ENCODE measurements at regions not wholly inside any gene's neighbourhood (a gene's known extent, or its start where the extent isn't known, plus 50 kb on each side); places are given as distances from the start of the nearest gene placed in this dataset.
"Not testable (repeated sequence)": the region's sequence is repeated elsewhere in the genome, so short reads cannot be mapped to it uniquely, and the experiment has no call there.

- no peak for DNase-seq (ENCODE audit: low read depth in 4 of 4, low spot score in 3 of 4)
Measured at GRCh38 chr4:116688536-116688935, 396.8 kb downstream of the TRAM1L1 start.

- DNase-seq (ENCODE audit: low read depth in 4 of 4, low spot score in 3 of 4): no peak
Measured at GRCh38 chr4:116668190-116668589, 417.2 kb downstream of the TRAM1L1 start.

GRCh38 chr4:116665716-116666115, 419.7 kb downstream of the TRAM1L1 start:
- DNase-seq (ENCODE audit: low read depth in 4 of 4, low spot score in 3 of 4): no peak

GRCh38 chr4:116664198-116664597, 421.2 kb downstream of the TRAM1L1 start:
- DNase-seq (ENCODE audit: low read depth in 4 of 4, low spot score in 3 of 4): no peak

GRCh38 chr4:116639070-116639577, 446.3 kb downstream of the TRAM1L1 start:
- no peak for DNase-seq (ENCODE audit: low read depth in 4 of 4, low spot score in 3 of 4)

GRCh38 chr4:116638592-116638991, 446.8 kb downstream of the TRAM1L1 start:
- DNase-seq (ENCODE audit: low read depth in 4 of 4, low spot score in 3 of 4): no peak

- no peak for DNase-seq (ENCODE audit: low read depth in 4 of 4, low spot score in 3 of 4)
Measured at GRCh38 chr4:116636917-116637316, 448.5 kb downstream of the TRAM1L1 start.

GRCh38 chr4:116632269-116632668, 453.1 kb downstream of the TRAM1L1 start:
- no peak for DNase-seq (ENCODE audit: low read depth in 4 of 4, low spot score in 3 of 4)

- DNase-seq (ENCODE audit: low read depth in 4 of 4, low spot score in 3 of 4): no peak
Measured at GRCh38 chr4:116628598-116628997, 456.8 kb downstream of the TRAM1L1 start.

- no peak for DNase-seq (ENCODE audit: low read depth in 4 of 4, low spot score in 3 of 4)
Measured at GRCh38 chr4:116627545-116627944, 457.8 kb downstream of the TRAM1L1 start.

- DNase-seq (ENCODE audit: low read depth in 4 of 4, low spot score in 3 of 4): not testable (repeated sequence)
Measured at GRCh38 chr4:116619508-116619907, 465.9 kb downstream of the TRAM1L1 start.

GRCh38 chr4:116618638-116619037, 466.7 kb downstream of the TRAM1L1 start:
- DNase-seq (ENCODE audit: low read depth in 4 of 4, low spot score in 3 of 4): no peak

GRCh38 chr4:116603096-116603495, 482.3 kb downstream of the TRAM1L1 start:
- DNase-seq (ENCODE audit: low read depth in 4 of 4, low spot score in 3 of 4): no peak

- no peak for DNase-seq (ENCODE audit: low read depth in 4 of 4, low spot score in 3 of 4)
Measured at GRCh38 chr4:116599859-116600258, 485.5 kb downstream of the TRAM1L1 start.

- DNase-seq (ENCODE audit: low read depth in 4 of 4, low spot score in 3 of 4): no peak
Measured at GRCh38 chr4:116598980-116599789, 486.2 kb downstream of the TRAM1L1 start.

- DNase-seq (ENCODE audit: low read depth in 4 of 4, low spot score in 3 of 4): no peak
Measured at GRCh38 chr4:116598155-116598979, 487.0 kb downstream of the TRAM1L1 start.

GRCh38 chr4:116590648-116591047, 494.7 kb downstream of the TRAM1L1 start:
- no peak for DNase-seq (ENCODE audit: low read depth in 4 of 4, low spot score in 3 of 4)

GRCh38 chr4:116588783-116589182, 496.6 kb downstream of the TRAM1L1 start:
- DNase-seq (ENCODE audit: low read depth in 4 of 4, low spot score in 3 of 4): no peak

GRCh38 chr4:116585246-116585645, 500.1 kb downstream of the TRAM1L1 start:
- no peak for DNase-seq (ENCODE audit: low read depth in 4 of 4, low spot score in 3 of 4)

GRCh38 chr4:116577321-116577720, 508.1 kb downstream of the TRAM1L1 start:
- DNase-seq (ENCODE audit: low read depth in 4 of 4, low spot score in 3 of 4): no peak

- DNase-seq (ENCODE audit: low read depth in 4 of 4, low spot score in 3 of 4): no peak
Measured at GRCh38 chr4:116573540-116573939, 511.8 kb downstream of the TRAM1L1 start.

GRCh38 chr4:116561768-116562167, 523.6 kb downstream of the TRAM1L1 start:
- no peak for DNase-seq (ENCODE audit: low read depth in 4 of 4, low spot score in 3 of 4)

All from left renal pelvis (tissue), 4 donors.